ENCODE measurements at regions not wholly inside any gene's neighbourhood (a gene's known extent, or its start where the extent isn't known, plus 50 kb on each side); places are given as distances from the start of the nearest gene placed in this dataset.
"Not testable (repeated sequence)": the region's sequence is repeated elsewhere in the genome, so short reads cannot be mapped to it uniquely, and the experiment has no call there.

DNA sequence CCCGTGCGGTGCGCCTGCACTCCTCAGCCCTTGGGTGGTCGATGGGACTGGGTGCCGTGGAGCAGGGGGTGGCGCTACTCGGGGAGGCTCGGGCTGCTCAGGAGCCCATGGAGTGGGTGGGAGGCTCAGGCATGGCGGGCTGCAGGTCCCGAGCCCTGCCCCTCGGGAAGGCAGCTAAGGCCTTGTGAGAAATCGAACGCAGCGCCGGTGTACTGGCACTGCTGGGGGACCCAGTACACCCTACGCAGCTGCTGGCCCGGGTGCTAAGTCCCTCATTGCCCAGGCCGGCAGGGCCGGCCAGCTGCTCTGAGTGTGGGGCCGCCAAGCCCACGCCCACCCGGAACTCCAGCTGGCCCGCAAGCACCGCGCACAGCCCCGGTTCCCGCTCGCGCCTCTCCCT, 396.9 kb upstream of the RIOK2 start:
- TF ChIP-seq, protein P1, sequence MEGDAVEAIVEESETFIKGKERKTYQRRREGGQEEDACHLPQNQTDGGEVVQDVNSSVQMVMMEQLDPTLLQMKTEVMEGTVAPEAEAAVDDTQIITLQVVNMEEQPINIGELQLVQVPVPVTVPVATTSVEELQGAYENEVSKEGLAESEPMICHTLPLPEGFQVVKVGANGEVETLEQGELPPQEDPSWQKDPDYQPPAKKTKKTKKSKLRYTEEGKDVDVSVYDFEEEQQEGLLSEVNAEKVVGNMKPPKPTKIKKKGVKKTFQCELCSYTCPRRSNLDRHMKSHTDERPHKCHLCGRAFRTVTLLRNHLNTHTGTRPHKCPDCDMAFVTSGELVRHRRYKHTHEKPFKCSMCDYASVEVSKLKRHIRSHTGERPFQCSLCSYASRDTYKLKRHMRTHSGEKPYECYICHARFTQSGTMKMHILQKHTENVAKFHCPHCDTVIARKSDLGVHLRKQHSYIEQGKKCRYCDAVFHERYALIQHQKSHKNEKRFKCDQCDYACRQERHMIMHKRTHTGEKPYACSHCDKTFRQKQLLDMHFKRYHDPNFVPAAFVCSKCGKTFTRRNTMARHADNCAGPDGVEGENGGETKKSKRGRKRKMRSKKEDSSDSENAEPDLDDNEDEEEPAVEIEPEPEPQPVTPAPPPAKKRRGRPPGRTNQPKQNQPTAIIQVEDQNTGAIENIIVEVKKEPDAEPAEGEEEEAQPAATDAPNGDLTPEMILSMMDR (IDR thresholded peaks at IDR 0.05; ENCODE audit: poor library complexity, severe bottlenecking): not testable (repeated sequence)
- not testable (repeated sequence) for TF ChIP-seq TAF1 (IDR thresholded peaks at IDR 0.05; ENCODE audit: low read depth); POLR2AphosphoS5 (IDR thresholded peaks at IDR 0.05)
